ENCODE measurements at regions not wholly inside any gene's neighbourhood (a gene's known extent, or its start where the extent isn't known, plus 50 kb on each side); places are given as distances from the start of the nearest gene placed in this dataset.
"Not testable (repeated sequence)": the region's sequence is repeated elsewhere in the genome, so short reads cannot be mapped to it uniquely, and the experiment has no call there.

- ChIA-PET CTCF (no interaction called here), POLR2A (no interaction called here)
Observed at GRCh38 chr2:194062401-194062800, 1594.6 kb upstream of the SLC39A10 start.

GRCh38 chr2:194060269-194060668, 1596.8 kb upstream of the SLC39A10 start:
- POLR2A ChIA-PET, result no interaction called here
- CTCF ChIA-PET, result no interaction called here

DNA sequence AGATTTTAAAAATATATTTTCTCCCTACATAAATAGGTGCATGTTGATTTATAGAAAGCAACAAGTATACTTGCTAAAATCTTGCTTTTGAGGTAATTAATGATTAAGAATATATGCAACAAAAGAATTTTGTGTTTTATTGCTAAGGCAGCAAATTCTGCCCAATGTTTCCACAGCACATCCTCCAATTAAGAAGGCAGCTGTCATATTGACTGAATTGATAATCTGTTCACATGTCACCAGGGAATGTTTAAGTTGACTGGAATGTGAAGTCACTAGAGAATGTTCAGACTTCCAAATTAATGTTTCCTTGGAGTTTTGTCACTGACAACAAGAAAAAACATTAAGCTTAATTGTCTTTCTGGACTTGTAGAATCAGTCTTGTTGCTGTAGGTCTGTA, 1602.7 kb upstream of the SLC39A10 start:
- ChIA-PET POLR2A (no interaction called here), CTCF (no interaction called here)

DNA sequence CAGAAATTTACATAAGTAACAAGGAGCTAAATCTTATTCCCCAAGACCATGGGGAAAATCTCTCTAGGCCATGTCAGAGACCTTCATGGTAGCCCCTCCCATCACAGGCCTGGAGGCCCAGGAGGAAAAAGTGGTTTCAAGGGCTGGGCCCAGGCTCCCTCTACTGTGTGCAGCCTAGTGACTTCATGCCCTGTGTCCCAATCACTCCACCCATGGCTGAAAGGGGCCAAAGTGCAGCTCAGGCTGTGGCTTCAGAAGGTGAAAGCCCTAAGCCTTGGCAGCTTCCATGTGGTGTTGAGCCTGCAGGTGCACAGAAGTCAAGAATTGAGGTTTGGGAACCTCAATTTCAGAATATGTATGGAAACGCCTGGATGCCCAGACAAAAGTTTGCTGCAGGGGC, 1612.7 kb upstream of the SLC39A10 start:
- CTCF ChIA-PET, result no interaction called here
- POLR2A ChIA-PET, result no interaction called here

DNA sequence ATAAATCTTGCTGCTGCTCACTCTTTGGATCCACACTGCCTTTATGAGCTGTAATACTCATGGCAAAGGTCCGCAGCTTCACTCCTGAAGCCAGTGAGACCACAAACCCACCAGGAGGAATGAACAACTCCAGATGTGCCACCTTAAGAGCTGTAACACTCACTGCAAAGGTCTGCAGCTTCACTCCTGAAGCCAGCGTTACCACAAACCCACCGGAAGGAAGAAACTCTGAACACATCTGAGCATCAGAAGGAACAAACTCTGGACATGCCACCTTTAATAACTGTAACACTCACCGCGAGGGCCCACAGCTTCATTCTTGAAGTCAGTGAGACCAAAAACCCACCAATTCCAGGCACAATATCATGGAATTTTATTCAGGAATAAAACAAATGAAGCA, 1635.9 kb upstream of the SLC39A10 start:
- CTCF ChIA-PET, POLR2A ChIA-PET: not testable (repeated sequence)

DNA sequence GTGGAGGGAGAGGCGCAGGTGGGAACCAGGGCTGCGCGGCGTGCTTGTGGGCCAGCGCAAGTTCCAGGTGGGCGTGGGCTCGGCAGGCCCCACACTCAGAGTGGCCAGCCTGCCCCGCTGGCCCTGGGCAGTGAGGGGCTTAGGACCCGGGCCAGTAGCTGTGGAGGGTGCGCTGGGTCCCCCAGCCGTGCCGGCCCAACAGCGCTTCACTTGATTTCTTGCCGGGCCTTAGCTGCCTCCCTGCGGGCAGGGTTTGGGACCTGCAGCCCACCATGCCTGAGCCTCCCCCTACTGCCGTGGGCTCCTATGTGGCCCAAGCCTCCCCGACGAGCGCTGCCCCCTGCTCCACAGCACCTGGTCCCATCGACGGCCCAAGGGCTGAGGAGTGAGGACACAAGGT, 1636.9 kb upstream of the SLC39A10 start:
- ChIA-PET POLR2A (no interaction called here), CTCF (no interaction called here)

- POLR2A ChIA-PET, result no interaction called here
- CTCF ChIA-PET, result no interaction called here
Observed at GRCh38 chr2:194015751-194016150, 1641.3 kb upstream of the SLC39A10 start.

GRCh38 chr2:194014639-194015038, 1642.4 kb upstream of the SLC39A10 start:
- CTCF ChIA-PET, result no interaction called here

GRCh38 chr2:194004590-194005206, 1652.3 kb upstream of the SLC39A10 start:
- POLR2A ChIA-PET, result no interaction called here
- CTCF ChIA-PET, result no interaction called here

More at GRCh38 chr2:194014639-194015038, 1642.4 kb upstream of the SLC39A10 start:
- POLR2A ChIA-PET, result no interaction called here

- CTCF ChIA-PET, result no interaction called here
- POLR2A ChIA-PET, result no interaction called here
Observed at GRCh38 chr2:194003911-194004310, 1653.1 kb upstream of the SLC39A10 start.

- ChIA-PET POLR2A (no interaction called here), CTCF (no interaction called here)
Observed at GRCh38 chr2:194002699-194003368, 1654.2 kb upstream of the SLC39A10 start.

- POLR2A ChIA-PET, result no interaction called here
Observed at GRCh38 chr2:193990868-193991267, 1666.2 kb upstream of the SLC39A10 start.

GRCh38 chr2:193989645-193990044, 1667.4 kb upstream of the SLC39A10 start:
- ChIA-PET CTCF (no interaction called here), POLR2A (no interaction called here)

More at GRCh38 chr2:193990868-193991267, 1666.2 kb upstream of the SLC39A10 start:
- CTCF ChIA-PET, result no interaction called here

- POLR2A ChIA-PET, result no interaction called here
- CTCF ChIA-PET, result no interaction called here
Observed at GRCh38 chr2:193988784-193989183, 1668.2 kb upstream of the SLC39A10 start.

- CTCF ChIA-PET, result no interaction called here
- POLR2A ChIA-PET, result no interaction called here
Observed at GRCh38 chr2:193985272-193985671, 1671.8 kb upstream of the SLC39A10 start.

- POLR2A ChIA-PET, result no interaction called here
Observed at GRCh38 chr2:193980599-193980998, 1676.4 kb upstream of the SLC39A10 start.

DNA sequence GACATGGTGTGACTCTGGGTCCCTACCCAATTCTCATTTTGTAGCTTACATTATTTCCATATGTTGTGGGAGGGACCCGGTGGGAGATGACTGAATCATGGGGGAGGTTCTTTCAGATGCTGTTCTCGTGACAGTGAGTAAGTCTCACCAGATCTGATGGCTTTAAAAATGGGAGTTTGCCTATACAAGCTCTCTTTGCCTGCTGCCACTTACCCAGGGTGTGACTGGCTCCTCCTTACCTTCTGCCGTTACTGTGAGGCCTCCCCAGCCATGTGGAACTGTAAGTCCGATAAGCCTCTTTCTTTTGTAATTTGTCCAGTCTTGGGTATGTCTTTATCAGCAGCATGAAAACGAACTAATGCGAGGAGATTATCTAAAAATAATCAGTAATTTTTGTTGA, 1683.2 kb upstream of the SLC39A10 start:
- CTCF ChIA-PET, result no interaction called here
- POLR2A ChIA-PET, result no interaction called here

More at GRCh38 chr2:193980599-193980998, 1676.4 kb upstream of the SLC39A10 start:
- CTCF ChIA-PET, result no interaction called here

DNA sequence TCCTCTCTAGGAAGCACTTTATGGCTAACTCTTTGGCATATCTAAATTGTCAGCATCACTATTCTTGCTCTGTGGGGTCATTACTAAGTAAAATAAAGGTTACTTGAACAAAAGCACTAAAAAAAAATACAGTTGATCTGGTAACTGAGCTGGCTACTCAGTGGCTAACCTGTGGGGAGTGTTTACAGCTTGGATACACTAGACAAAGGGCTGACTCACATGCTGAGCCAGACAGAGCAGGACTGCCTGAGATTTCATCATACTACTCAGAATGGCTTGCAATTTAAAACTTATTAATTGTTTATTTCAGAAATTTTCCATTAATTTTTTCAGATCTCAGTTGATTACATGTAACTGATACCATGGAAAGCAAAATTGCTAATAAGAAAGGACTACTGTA, 1690.4 kb upstream of the SLC39A10 start:
- ChIA-PET POLR2A (no interaction called here), CTCF (no interaction called here)

DNA sequence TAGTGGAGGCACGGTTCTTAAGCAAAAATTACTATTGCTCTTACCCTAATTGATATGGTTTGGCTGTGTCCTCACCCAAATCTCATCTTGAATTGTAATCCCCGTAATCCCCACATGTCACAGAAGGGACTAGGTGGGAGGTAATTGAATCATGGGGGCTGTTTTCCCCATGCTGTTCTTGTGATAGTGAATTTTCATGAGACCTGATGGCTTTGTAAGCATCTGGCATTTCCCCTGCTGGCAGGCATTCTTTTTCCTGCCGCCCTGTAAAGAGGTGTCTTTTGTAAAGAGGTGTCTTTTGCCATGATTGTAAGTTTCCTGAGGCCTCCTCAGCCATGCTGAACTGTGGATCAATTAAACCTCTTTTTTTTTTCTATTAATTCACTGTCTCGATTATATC, 1691.8 kb upstream of the SLC39A10 start:
- CTCF ChIA-PET, result no interaction called here
- POLR2A ChIA-PET, result no interaction called here

DNA sequence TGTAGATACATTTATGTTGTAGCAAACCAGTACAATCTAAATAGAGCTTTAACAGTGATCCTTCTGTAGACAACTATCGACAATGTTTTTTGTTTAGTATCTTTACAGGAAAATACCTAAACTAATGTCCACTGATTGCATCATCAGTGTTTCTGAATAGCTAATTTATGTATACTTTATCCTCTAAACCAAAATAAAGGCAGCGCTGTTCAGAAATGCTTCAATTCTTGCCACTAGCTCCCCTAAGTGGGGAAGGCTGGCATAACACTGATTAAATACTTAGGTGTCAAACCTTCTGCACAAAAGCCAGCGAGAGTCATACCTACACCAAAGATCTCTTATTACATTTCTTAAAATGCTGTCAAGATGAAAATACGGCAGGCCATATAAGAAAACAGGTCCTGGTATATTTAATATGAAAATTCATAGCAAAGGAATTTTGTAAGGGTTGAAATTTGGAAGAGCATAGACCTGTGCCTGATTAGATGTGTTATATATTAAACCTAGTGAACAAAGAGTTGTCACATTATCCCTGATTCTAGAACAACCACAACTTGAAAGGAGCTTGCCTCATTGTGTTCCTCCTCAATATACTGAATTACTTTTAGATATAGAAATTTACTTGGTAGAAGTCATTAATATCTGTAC, 1693.4 kb upstream of the SLC39A10 start:
- ChIA-PET POLR2A (no interaction called here), CTCF (no interaction called here)

DNA sequence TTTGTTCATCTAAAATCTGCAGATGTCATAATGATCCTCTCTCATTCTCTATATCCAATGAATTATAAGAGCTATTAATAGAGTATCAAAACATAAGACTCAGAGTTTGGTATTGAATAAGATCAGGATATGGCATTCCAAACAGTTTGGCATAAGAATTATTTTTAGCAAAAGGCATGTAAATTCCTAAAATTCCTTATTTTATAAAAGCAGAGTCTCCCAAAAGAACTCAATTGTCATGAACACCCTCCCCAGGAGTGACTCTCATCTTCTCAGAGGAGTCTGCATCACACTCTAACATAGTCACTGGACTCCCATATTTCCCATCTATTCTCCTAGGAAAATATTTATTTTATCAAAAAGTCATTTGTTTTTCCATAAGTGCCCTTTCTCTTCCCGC, 1710.2 kb upstream of the SLC39A10 start:
- ChIA-PET POLR2A (no interaction called here), CTCF (no interaction called here)

GRCh38 chr2:193943406-193943960, 1713.5 kb upstream of the SLC39A10 start:
- CTCF ChIA-PET, result no interaction called here

More at GRCh38 chr2:193943406-193943960, 1713.5 kb upstream of the SLC39A10 start:
- POLR2A ChIA-PET, result no interaction called here
